ENCODE measurements at regions not wholly inside any gene's neighbourhood (a gene's known extent, or its start where the extent isn't known, plus 50 kb on each side); places are given as distances from the start of the nearest gene placed in this dataset.

DNA sequence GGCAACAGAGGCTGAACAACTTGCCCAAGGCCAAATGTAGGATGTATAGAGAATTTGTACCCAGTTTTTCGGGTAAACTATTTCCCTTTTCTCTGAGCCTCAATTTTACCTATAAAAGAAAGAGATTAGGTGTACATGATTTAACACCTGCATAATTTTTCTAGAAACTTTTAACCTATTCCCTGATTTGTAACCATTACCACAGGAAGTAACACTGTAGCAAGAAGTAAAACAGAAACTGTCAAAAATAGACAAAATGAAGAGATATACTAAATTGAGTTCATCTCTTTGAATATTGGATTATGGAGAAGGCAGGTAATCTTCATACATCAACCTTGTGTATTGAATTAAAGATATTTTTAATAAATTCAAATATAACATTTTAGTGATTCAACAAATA, 136.2 kb downstream of the ZC3H11B start:
- intact Hi-C loops (cut with micrococcal nuclease) = no loop called here
- Histone ChIP-seq H3K4me1 (ENCODE audit: control insufficient read depth in 1 of 2, insufficient read depth in 2 of 2, low read length in 2 of 2) (no peaks in the 10 kb centered on the region), H3K9me2 (ENCODE audit: insufficient read depth) (no peaks in the 10 kb centered on the region), H2AFZ (ENCODE audit: low read depth, low read length, poor library complexity, severe bottlenecking) (no peak overlapping the region), H3K36me3 (ENCODE audit: control insufficient read depth in 1 of 2, insufficient read depth in 2 of 2, low read length in 2 of 2) (no peaks in the 10 kb centered on the region), H3K9ac (ENCODE audit: low read length) (no peak overlapping the region), H3K4me3 (replicated peaks in 1 of 2; ENCODE audit: low read depth in 1 of 2, low read length in 2 of 2) (no peak overlapping the region), H3K27ac (ENCODE audit: low read depth, low read length) (no peak overlapping the region), H3K79me2 (ENCODE audit: insufficient read depth, low read length) (no peaks in the 10 kb centered on the region), H3K9me3 (ENCODE audit: control insufficient read depth in 1 of 2, insufficient read depth in 1 of 2, low read depth in 1 of 2, low read length in 2 of 2) (no peaks in the 10 kb centered on the region), H4K20me1 (ENCODE audit: insufficient read depth) (no peaks in the 10 kb centered on the region), H3K4me2 (ENCODE audit: low read length) (no peak overlapping the region), H3K27me3 (ENCODE audit: insufficient read depth, low read length) (peaks cover 3% of the 10 kb centered on the region; the same call in 1 of the 2 replicates)
- DNase-seq (ENCODE audit: low read depth, low spot score) (no peak), ATAC-seq (no peak)
- ChIA-PET RAD21 (ENCODE audit: low non-redundant PET in 1 of 2, low total read pairs in 2 of 2, uncharacterized antibody in 2 of 2, unreplicated experiment in 2 of 2) (no interaction called here), POLR2A (no interaction called here), CTCF (no interaction called here)
- no TSS peak for BruUV-seq (replicated peaks)
- TF ChIP-seq JUND (IDR thresholded peaks at IDR 0.05) = no peak
- no peak for TF ChIP-seq CEBPB (IDR thresholded peaks at IDR 0.05; ENCODE audit: low read depth)
- TF ChIP-seq RAD21 (IDR thresholded peaks at IDR 0.05; ENCODE audit: low read depth) = no peak
- TF ChIP-seq POLR2A (IDR thresholded peaks at IDR 0.05; ENCODE audit: borderline replicate concordance, extremely low read depth, insufficient read depth, insufficient read length) = no peak
- no peak for TF ChIP-seq YY1 (IDR thresholded peaks at IDR 0.05; ENCODE audit: extremely low read depth, insufficient replicate concordance, low read depth, low read length)
- TF ChIP-seq SIN3A (IDR thresholded peaks at IDR 0.05; ENCODE audit: low read depth) = no peak
- no peak for TF ChIP-seq SRF (IDR thresholded peaks at IDR 0.05; ENCODE audit: low read depth)
- TF ChIP-seq, protein P1, sequence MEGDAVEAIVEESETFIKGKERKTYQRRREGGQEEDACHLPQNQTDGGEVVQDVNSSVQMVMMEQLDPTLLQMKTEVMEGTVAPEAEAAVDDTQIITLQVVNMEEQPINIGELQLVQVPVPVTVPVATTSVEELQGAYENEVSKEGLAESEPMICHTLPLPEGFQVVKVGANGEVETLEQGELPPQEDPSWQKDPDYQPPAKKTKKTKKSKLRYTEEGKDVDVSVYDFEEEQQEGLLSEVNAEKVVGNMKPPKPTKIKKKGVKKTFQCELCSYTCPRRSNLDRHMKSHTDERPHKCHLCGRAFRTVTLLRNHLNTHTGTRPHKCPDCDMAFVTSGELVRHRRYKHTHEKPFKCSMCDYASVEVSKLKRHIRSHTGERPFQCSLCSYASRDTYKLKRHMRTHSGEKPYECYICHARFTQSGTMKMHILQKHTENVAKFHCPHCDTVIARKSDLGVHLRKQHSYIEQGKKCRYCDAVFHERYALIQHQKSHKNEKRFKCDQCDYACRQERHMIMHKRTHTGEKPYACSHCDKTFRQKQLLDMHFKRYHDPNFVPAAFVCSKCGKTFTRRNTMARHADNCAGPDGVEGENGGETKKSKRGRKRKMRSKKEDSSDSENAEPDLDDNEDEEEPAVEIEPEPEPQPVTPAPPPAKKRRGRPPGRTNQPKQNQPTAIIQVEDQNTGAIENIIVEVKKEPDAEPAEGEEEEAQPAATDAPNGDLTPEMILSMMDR (IDR thresholded peaks at IDR 0.05 in 2 of 3, conservative IDR thresholded peaks at IDR 0.05 in 1 of 3; ENCODE audit: borderline replicate concordance in 1 of 3, insufficient read depth in 1 of 3, low read depth in 2 of 3, low read length in 2 of 3) = no peak
- TF ChIP-seq ZFX (IDR thresholded peaks at IDR 0.05) = no peak
- TF ChIP-seq EGR1 (IDR thresholded peaks at IDR 0.05; ENCODE audit: low read depth) = no peak
- TF ChIP-seq EZH2phosphoT487 (IDR thresholded peaks at IDR 0.05; ENCODE audit: borderline replicate concordance) = no peak
- TF ChIP-seq EZH2 (IDR thresholded peaks at IDR 0.05) = no peak
- TF ChIP-seq ELF1 (IDR thresholded peaks at IDR 0.05; ENCODE audit: borderline replicate concordance, low read depth) = no peak
- TF ChIP-seq ZNF274 (IDR thresholded peaks at IDR 0.05; ENCODE audit: low read depth, low read length) = no peak
- no peak for TF ChIP-seq POLR2AphosphoS5 (IDR thresholded peaks at IDR 0.05; ENCODE audit: low read depth, low read length)
- TF ChIP-seq FOSL1 (IDR thresholded peaks at IDR 0.05; ENCODE audit: low read depth) = no peak

Measured in HCT116 (cell line).